Naive B cell (primary cell): ENCODE measurements at regions not wholly inside any gene's neighbourhood (a gene's known extent, or its start where the extent isn't known, plus 50 kb on each side); places are given as distances from the start of the nearest gene placed in this dataset.

Experiments used
- ATAC-seq, 2 donors: fragments of 150-1000 bp; cut with Tn5 transposase; 2 replicates each; pipeline ENCODE4 v1.10.0; 2021; ENCODE audit warnings: low read depth in 2 of 2, mild to moderate bottlenecking in 2 of 2, moderate library complexity in 2 of 2
- DNase-seq: peaks from one replicate; pipeline ENCODE4 v3.0.0; 2022
- H3K27ac Mint-ChIP-seq, 6 donors: one replicate each; pipeline ENCODE4 v1.8.0; 2020 to 2022; ENCODE audit warnings: mild to moderate bottlenecking in 6 of 6, mixed read lengths in 6 of 6, moderate library complexity in 5 of 6, inconsistent platforms in 2 of 6
- H3K27me3 Mint-ChIP-seq, 3 donors: one replicate each; pipeline ENCODE4 v1.8.0; 2021 to 2022; ENCODE audit warnings: mixed read lengths in 3 of 3, mild to moderate bottlenecking in 1 of 3
- H3K36me3 Mint-ChIP-seq, 2 donors: one replicate each; pipeline ENCODE4 v1.8.0; 2020 to 2022; ENCODE audit warnings: mixed read lengths in 2 of 2, inconsistent platforms in 1 of 2, mild to moderate bottlenecking in 1 of 2
- H3K4me1 Mint-ChIP-seq, 3 donors: one replicate each; pipeline ENCODE4 v1.8.0; 2020 to 2022; ENCODE audit warnings: mixed read lengths in 3 of 3, inconsistent platforms in 1 of 3, mild to moderate bottlenecking in 1 of 3, moderate library complexity in 1 of 3
- H3K4me3 Mint-ChIP-seq, 8 donors: one replicate each; pipeline ENCODE4 v1.8.0; 2020 to 2022; ENCODE audit warnings: mild to moderate bottlenecking in 8 of 8, mixed read lengths in 8 of 8, moderate library complexity in 8 of 8, inconsistent platforms in 2 of 8
- H3K9me3 Mint-ChIP-seq, 7 donors: one replicate each; pipeline ENCODE4 v1.8.0; 2020 to 2022; ENCODE audit warnings: mixed read lengths in 7 of 7, mild to moderate bottlenecking in 5 of 7, inconsistent platforms in 2 of 7, moderate library complexity in 1 of 7

GRCh38 chr4:188197566-188197965 is 58.3 kb downstream of the TRIML1 start:
- no peaks in the 10 kb centered on the region for H3K4me1 Mint-ChIP-seq
- H3K27me3 Mint-ChIP-seq, result no peaks in the 10 kb centered on the region
- no peaks in the 10 kb centered on the region for H3K36me3 Mint-ChIP-seq
- DNase-seq (no peak), ATAC-seq (no peak)
- H3K4me3 Mint-ChIP-seq, result no peak overlapping the region
- H3K27ac Mint-ChIP-seq, result no peak overlapping the region
- H3K9me3 Mint-ChIP-seq, result peaks cover 6 to 15% (median 11%) of the 10 kb centered on the region in 7 donors

DNA sequence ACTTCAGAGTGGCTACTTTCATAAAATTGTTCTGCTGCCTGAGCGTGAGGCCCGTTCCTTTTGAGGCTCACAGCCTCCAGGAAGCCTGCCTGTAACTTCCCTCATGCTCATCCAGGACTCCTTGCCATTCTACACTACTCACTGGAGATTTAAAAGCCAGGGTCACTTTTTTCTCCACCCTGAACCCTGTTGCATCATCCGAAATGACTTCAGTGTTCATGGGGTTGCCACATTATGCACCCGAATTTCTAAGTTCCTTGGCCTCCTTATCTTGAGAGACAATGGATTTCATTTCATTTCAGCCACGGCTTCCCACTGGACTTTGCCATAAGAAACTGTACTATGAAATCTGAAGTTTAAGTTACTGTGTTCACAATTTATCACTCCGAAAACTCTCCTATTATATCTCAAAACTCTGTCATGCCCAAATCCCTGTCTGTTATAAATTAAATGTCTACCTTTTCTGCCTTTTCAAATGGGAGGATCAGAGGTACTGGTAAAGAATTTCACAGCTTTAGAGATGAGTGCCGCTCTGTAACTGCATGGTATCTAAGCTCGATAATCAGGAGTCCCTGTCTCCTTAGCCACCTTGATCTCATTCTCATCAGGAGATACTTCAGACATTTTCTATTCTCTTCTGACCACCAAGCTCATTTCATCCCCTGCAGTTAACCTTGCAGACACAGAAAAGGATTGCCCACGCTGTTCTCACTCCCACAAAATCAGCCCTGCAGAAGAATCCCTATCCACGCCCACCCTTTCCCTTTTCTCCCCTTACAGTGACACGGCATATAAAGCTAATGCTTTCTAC is 59.9 kb downstream of the TRIML1 start:
- no peak for ATAC-seq
- no peak overlapping the region for H3K27ac Mint-ChIP-seq

GRCh38 chr4:188201851-188202250 is 62.6 kb downstream of the TRIML1 start:
- no peak overlapping the region for H3K27ac Mint-ChIP-seq
- H3K27me3 Mint-ChIP-seq, result no peaks in the 10 kb centered on the region
- H3K4me1 Mint-ChIP-seq, result peaks cover 0 to 2% (median 0%) of the 10 kb centered on the region in 3 donors
- no peak for ATAC-seq
- no peak overlapping the region for H3K4me3 Mint-ChIP-seq
- peaks cover 0 to 20% (median 9%) of the 10 kb centered on the region in 7 donors for H3K9me3 Mint-ChIP-seq
- no peaks in the 10 kb centered on the region for H3K36me3 Mint-ChIP-seq
- no peak for DNase-seq

More for the DNA sequence above, 59.9 kb downstream of the TRIML1 start:
- Mint-ChIP-seq H3K9me3 (peaks cover 6 to 15% (median 12%) of the 10 kb centered on the region in 7 donors), H3K27me3 (no peaks in the 10 kb centered on the region), H3K4me3 (no peak overlapping the region), H3K36me3 (no peaks in the 10 kb centered on the region), H3K4me1 (no peaks in the 10 kb centered on the region)
- DNase-seq, result no peak

DNA sequence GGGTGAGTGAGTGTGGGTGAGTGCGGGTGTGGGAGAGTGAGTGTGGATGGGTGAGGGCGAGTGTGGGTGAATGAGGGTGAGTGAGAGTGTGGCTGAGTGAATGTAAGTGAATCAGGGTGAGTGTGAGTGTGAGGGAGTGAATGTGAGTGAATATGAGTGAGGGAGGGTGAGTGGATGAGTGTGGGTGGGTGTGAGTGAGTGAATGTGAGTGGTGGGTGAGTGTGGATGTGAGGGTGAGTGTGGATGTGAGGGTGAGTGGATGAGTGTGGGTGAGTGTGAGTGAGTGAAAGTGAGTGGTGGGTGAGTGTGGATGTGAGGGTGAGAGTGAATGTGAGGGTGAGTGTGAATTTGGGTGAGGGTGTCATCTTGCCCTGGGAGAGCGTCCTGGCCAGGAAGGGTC is 67.5 kb downstream of the TRIML1 start:
- DNase-seq (no peak), ATAC-seq (no peak)
- peaks cover 0 to 2% (median 0%) of the 10 kb centered on the region in 3 donors for H3K4me1 Mint-ChIP-seq
- H3K36me3 Mint-ChIP-seq, result no peaks in the 10 kb centered on the region
- peaks cover 2 to 22% (median 14%) of the 10 kb centered on the region in 7 donors for H3K9me3 Mint-ChIP-seq
- H3K27me3 Mint-ChIP-seq, result no peaks in the 10 kb centered on the region
- no peak overlapping the region for H3K4me3 Mint-ChIP-seq
- H3K27ac Mint-ChIP-seq, result peak overlapping the region in 1 of 6 donors; percentile 32

GRCh38 chr4:188214861-188215260 is 75.6 kb downstream of the TRIML1 start:
- Mint-ChIP-seq H3K27ac (no peak overlapping the region), H3K4me3 (no peak overlapping the region), H3K4me1 (no peaks in the 10 kb centered on the region), H3K9me3 (peaks cover 2 to 16% (median 5%) of the 10 kb centered on the region in 7 donors), H3K27me3 (no peaks in the 10 kb centered on the region), H3K36me3 (peaks cover 0 to 3% of the 10 kb centered on the region in 2 donors)
- DNase-seq (no peak), ATAC-seq (no peak)

DNA sequence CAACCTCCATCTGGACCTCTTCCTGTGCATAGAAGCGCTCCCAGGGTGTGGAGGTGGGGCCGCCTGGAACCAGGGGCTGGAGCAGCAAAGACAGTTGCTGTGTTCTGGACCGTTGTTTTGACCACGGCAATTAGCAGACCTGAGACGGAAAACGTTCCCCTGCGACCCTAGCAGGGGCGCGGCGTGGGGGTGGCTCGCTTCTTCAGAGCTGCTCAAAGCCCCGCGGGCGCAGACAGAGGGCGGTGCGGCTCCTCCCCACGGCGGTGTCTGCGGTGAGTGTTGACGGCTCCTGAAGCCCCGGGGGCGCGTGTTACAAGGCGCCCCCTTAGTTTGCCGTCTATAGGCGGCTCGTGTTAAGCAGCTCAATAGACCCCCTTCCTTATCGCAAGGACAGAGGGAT is 79.2 kb downstream of the TRIML1 start:
- peaks cover 2 to 11% (median 2%) of the 10 kb centered on the region in 7 donors for H3K9me3 Mint-ChIP-seq
- H3K4me3 Mint-ChIP-seq, result no peak overlapping the region
- peaks cover 0 to 3% of the 10 kb centered on the region in 2 donors for H3K36me3 Mint-ChIP-seq
- H3K27me3 Mint-ChIP-seq, result no peaks in the 10 kb centered on the region
- H3K27ac Mint-ChIP-seq, result no peak overlapping the region
- no peak for DNase-seq
- no peaks in the 10 kb centered on the region for H3K4me1 Mint-ChIP-seq
- ATAC-seq, result no peak

DNA sequence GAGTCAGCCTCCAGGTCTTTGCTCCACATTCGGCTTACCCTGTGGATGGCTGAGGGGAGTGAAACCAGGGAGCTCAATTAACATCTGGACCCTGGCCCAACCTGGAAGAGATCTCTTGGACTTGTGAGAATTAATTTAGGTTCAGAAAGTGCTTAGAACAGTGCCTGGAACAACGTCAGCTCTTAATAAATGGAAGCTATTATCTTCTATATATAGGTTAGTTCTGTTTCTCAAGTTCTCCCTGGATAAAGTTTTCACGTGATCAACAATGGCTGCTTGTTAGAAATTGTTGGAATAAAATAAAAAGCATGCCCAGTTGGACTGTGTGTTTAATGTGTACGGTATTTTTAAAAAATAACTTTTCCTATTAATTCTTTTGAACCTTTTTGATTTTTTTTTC is 80.8 kb downstream of the TRIML1 start:
- Mint-ChIP-seq H3K36me3 (peaks cover 0 to 3% of the 10 kb centered on the region in 2 donors), H3K9me3 (peaks cover 0 to 6% (median 2%) of the 10 kb centered on the region in 7 donors), H3K27ac (no peak overlapping the region), H3K4me3 (peak overlapping the region in 1 of 8 donors; percentile 29), H3K27me3 (no peaks in the 10 kb centered on the region), H3K4me1 (no peaks in the 10 kb centered on the region)
- ATAC-seq, result no peak
- DNase-seq, result no peak

- H3K27ac Mint-ChIP-seq, result no peak overlapping the region
Observed at GRCh38 chr4:188221090-188221489, 81.8 kb downstream of the TRIML1 start.

DNA sequence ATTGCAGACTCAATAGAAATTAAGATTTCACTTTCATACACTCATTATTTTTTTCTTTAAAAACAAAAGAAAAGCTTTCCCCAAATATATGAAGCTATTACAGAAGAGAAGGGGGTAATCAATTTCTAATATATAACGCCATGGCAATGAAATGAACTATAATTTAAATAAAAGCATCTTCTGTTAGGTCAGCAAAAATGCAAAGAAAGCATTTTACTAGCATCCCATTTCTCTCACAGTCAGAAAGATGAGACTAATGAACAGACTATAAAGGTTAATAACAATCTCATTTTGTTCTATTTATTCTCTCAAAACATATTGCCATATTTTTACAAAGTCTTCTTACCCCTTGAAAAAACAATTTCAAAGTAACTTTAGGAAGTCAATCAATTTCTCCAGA is 89.0 kb downstream of the TRIML1 start:
- no peak for ATAC-seq
- Mint-ChIP-seq H3K27ac (no peak overlapping the region), H3K4me1 (no peaks in the 10 kb centered on the region), H3K4me3 (no peak overlapping the region), H3K27me3 (no peaks in the 10 kb centered on the region), H3K9me3 (peaks cover 0 to 5% (median 3%) of the 10 kb centered on the region in 7 donors), H3K36me3 (no peaks in the 10 kb centered on the region)
- no peak for DNase-seq

More at GRCh38 chr4:188221090-188221489, 81.8 kb downstream of the TRIML1 start:
- H3K4me3 Mint-ChIP-seq, result no peak overlapping the region
- ATAC-seq, result no peak
- H3K36me3 Mint-ChIP-seq, result peaks cover 0 to 3% of the 10 kb centered on the region in 2 donors
- no peaks in the 10 kb centered on the region for H3K4me1 Mint-ChIP-seq
- DNase-seq, result no peak
- H3K27me3 Mint-ChIP-seq, result no peaks in the 10 kb centered on the region
- H3K9me3 Mint-ChIP-seq, result peaks cover 2 to 6% (median 4%) of the 10 kb centered on the region in 7 donors

DNA sequence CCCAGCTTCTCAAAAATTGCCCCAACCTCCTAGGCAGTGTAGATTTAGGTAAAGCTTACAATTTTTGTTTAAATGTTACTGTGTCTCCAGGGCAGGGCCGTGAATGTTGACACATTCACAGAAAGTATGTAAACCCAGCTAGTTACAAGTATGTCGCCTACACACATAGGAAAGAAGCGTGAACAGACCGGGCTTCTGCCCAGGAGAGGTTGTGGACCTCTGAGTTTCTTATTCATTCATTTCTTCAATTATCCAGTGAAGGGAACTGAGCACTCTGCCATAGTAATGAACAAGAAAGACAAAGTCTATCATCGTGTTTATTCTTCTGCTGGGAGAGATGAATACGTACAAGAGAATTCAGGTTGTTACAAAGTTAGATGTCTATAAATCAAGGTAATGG is 93.2 kb downstream of the TRIML1 start:
- Mint-ChIP-seq H3K27me3 (no peaks in the 10 kb centered on the region), H3K9me3 (peaks cover 0 to 7% (median 0%) of the 10 kb centered on the region in 7 donors), H3K4me3 (no peak overlapping the region), H3K4me1 (no peaks in the 10 kb centered on the region), H3K36me3 (no peaks in the 10 kb centered on the region), H3K27ac (no peak overlapping the region)
- ATAC-seq (no peak), DNase-seq (no peak)

DNA sequence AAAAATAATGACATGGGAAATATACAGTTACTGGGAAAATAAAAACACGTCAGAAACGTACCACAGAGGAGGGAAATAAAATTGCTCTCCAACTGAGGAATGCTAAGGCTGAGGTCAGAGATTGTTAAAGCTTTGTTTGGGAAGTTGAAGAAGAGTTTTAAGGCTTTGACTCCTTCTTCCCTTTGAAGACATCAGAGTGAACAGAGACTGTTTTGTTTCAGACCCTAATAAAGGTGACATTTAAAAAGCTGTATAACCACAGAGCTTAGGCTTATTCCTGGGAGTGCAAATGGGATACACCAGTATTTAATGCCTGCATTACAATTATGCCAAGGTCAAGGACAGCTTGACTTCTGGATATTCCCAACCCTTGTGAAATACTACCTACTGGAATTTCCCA is 102.8 kb downstream of the TRIML1 start:
- DNase-seq (no peak), ATAC-seq (no peak)
- H3K27ac Mint-ChIP-seq, result no peak overlapping the region
- H3K36me3 Mint-ChIP-seq, result no peaks in the 10 kb centered on the region
- H3K9me3 Mint-ChIP-seq, result peaks cover 0 to 10% (median 4%) of the 10 kb centered on the region in 7 donors
- no peak overlapping the region for H3K4me3 Mint-ChIP-seq
- no peaks in the 10 kb centered on the region for H3K27me3 Mint-ChIP-seq
- H3K4me1 Mint-ChIP-seq, result no peaks in the 10 kb centered on the region

GRCh38 chr4:188245651-188246050 is 106.4 kb downstream of the TRIML1 start:
- Mint-ChIP-seq H3K9me3 (peaks cover 0 to 8% (median 4%) of the 10 kb centered on the region in 7 donors), H3K36me3 (no peaks in the 10 kb centered on the region), H3K4me3 (no peak overlapping the region), H3K4me1 (no peaks in the 10 kb centered on the region), H3K27me3 (no peaks in the 10 kb centered on the region), H3K27ac (no peak overlapping the region)
- DNase-seq, result no peak
- ATAC-seq, result no peak

- ATAC-seq (no peak), DNase-seq (no peak)
- no peaks in the 10 kb centered on the region for H3K27me3 Mint-ChIP-seq
- H3K9me3 Mint-ChIP-seq, result peaks cover 0 to 15% (median 8%) of the 10 kb centered on the region in 7 donors
- no peak overlapping the region for H3K27ac Mint-ChIP-seq
- no peaks in the 10 kb centered on the region for H3K36me3 Mint-ChIP-seq
- no peaks in the 10 kb centered on the region for H3K4me1 Mint-ChIP-seq
- H3K4me3 Mint-ChIP-seq, result no peak overlapping the region
Observed at GRCh38 chr4:188246488-188246887, 107.2 kb downstream of the TRIML1 start.

DNA sequence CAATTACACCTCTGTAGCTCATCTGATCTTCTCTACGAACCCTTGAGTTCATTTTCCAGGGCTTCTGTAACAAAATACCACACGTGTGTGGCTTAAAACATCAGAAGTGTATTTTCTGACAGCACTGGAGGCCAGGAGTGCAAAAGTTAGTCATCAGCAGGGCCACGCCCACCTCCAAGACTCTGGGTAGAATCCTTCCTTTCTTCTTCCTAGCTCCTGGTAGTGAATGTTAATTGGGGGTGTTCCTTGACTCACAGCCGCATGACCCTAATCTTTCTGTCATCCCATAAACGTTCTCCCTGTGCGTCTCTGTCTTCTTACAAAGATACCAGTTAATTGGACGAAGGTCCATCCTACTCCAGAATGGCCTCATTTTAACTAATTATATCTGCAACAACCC is 115.0 kb downstream of the TRIML1 start:
- ATAC-seq (no peak), DNase-seq (no peak)
- Mint-ChIP-seq H3K9me3 (peaks cover 0 to 13% (median 8%) of the 10 kb centered on the region in 7 donors), H3K4me1 (no peaks in the 10 kb centered on the region), H3K4me3 (no peak overlapping the region), H3K27me3 (no peaks in the 10 kb centered on the region), H3K27ac (no peak overlapping the region), H3K36me3 (no peaks in the 10 kb centered on the region)
